ENCODE measurements at regions not wholly inside any gene's neighbourhood (a gene's known extent, or its start where the extent isn't known, plus 50 kb on each side); places are given as distances from the start of the nearest gene placed in this dataset.

GRCh38 chr5:113719549-113719948 lies 206.1 kb downstream of the YTHDC2 start:
- no peak overlapping the region for H3K4me2 ChIP-seq (ENCODE audit: low read length)
- H3K27ac ChIP-seq (ENCODE audit: low read depth, low read length): no peak overlapping the region
- H3K4me1 ChIP-seq (ENCODE audit: control insufficient read depth, low read length): no peaks in the 10 kb centered on the region
- H3K9me3 ChIP-seq (ENCODE audit: control insufficient read depth, insufficient read depth, low read length): no peaks in the 10 kb centered on the region
- no peaks in the 10 kb centered on the region for H4K20me1 ChIP-seq (ENCODE audit: control insufficient read depth, insufficient read depth, low read depth, low read length)
- no peaks in the 10 kb centered on the region for H3F3A ChIP-seq (ENCODE audit: control insufficient read depth, insufficient read depth)
- H3K36me3 ChIP-seq (ENCODE audit: control insufficient read depth, low read length): no peaks in the 10 kb centered on the region
- no peak overlapping the region for H3K4me3 ChIP-seq (ENCODE audit: low read length)
- H3K79me2 ChIP-seq (ENCODE audit: control insufficient read depth, low read length): no peaks in the 10 kb centered on the region
- no peaks in the 10 kb centered on the region for H3K27me3 ChIP-seq (ENCODE audit: control insufficient read depth, low read length)
- TF ChIP-seq EZH2phosphoT487 (IDR thresholded peaks at IDR 0.05; ENCODE audit: borderline replicate concordance, low read length): no peak
- TF ChIP-seq CTCF (IDR thresholded peaks at IDR 0.05; ENCODE audit: low read depth, low read length, poor library complexity, severe bottlenecking): no peak
- no peaks in the 10 kb centered on the region for H3K9me2 ChIP-seq (replicated peaks; ENCODE audit: control insufficient read depth, low read length)

DNA sequence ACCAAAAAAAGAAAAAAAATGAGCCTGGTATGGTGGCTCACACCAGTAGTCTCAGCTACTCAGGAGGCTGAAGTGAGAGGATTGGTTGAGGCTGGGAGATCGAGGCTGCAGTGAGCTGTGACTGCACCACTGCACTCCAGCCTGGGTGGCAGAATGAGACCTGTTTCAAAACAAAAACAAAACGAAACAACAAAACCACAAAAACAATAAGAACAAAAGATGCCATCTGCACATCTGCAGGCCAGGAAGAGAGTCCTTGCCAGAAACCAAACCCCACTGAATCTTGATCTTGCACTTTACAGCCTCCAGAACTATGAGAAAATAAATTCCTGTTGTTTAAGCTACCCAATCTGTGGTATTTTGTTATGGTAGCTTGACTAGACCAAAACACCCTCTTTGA lies 207.7 kb downstream of the YTHDC2 start:
- Histone ChIP-seq H3K36me3 (ENCODE audit: control insufficient read depth, low read length) (no peaks in the 10 kb centered on the region), H3F3A (ENCODE audit: control insufficient read depth, insufficient read depth) (no peaks in the 10 kb centered on the region), H3K9me3 (ENCODE audit: control insufficient read depth, insufficient read depth, low read length) (no peaks in the 10 kb centered on the region), H3K9me2 (replicated peaks; ENCODE audit: control insufficient read depth, low read length) (no peaks in the 10 kb centered on the region), H4K20me1 (ENCODE audit: control insufficient read depth, insufficient read depth, low read depth, low read length) (no peaks in the 10 kb centered on the region), H3K4me2 (ENCODE audit: low read length) (no peak overlapping the region), H3K4me3 (ENCODE audit: low read length) (no peak overlapping the region), H3K4me1 (ENCODE audit: control insufficient read depth, low read length) (no peaks in the 10 kb centered on the region), H3K27ac (ENCODE audit: low read depth, low read length) (no peak overlapping the region), H3K79me2 (ENCODE audit: control insufficient read depth, low read length) (no peaks in the 10 kb centered on the region), H3K27me3 (ENCODE audit: control insufficient read depth, low read length) (no peaks in the 10 kb centered on the region)
- no peak for TF ChIP-seq EZH2phosphoT487 (IDR thresholded peaks at IDR 0.05; ENCODE audit: borderline replicate concordance, low read length)
- no peak for TF ChIP-seq CTCF (IDR thresholded peaks at IDR 0.05; ENCODE audit: low read depth, low read length, poor library complexity, severe bottlenecking)

GRCh38 chr5:113723021-113723420 lies 209.5 kb downstream of the YTHDC2 start:
- H3F3A ChIP-seq (ENCODE audit: control insufficient read depth, insufficient read depth): no peaks in the 10 kb centered on the region
- no peaks in the 10 kb centered on the region for H3K27me3 ChIP-seq (ENCODE audit: control insufficient read depth, low read length)
- H3K9me2 ChIP-seq (replicated peaks; ENCODE audit: control insufficient read depth, low read length): no peaks in the 10 kb centered on the region
- no peak overlapping the region for H3K27ac ChIP-seq (ENCODE audit: low read depth, low read length)
- H3K36me3 ChIP-seq (ENCODE audit: control insufficient read depth, low read length): no peaks in the 10 kb centered on the region
- no peaks in the 10 kb centered on the region for H3K9me3 ChIP-seq (ENCODE audit: control insufficient read depth, insufficient read depth, low read length)
- no peaks in the 10 kb centered on the region for H3K79me2 ChIP-seq (ENCODE audit: control insufficient read depth, low read length)
- no peaks in the 10 kb centered on the region for H4K20me1 ChIP-seq (ENCODE audit: control insufficient read depth, insufficient read depth, low read depth, low read length)
- no peak for TF ChIP-seq CTCF (IDR thresholded peaks at IDR 0.05; ENCODE audit: low read depth, low read length, poor library complexity, severe bottlenecking)
- no peak for TF ChIP-seq EZH2phosphoT487 (IDR thresholded peaks at IDR 0.05; ENCODE audit: borderline replicate concordance, low read length)
- H3K4me2 ChIP-seq (ENCODE audit: low read length): no peak overlapping the region
- H3K4me1 ChIP-seq (ENCODE audit: control insufficient read depth, low read length): no peaks in the 10 kb centered on the region
- H3K4me3 ChIP-seq (ENCODE audit: low read length): no peak overlapping the region

- H3K4me3 ChIP-seq (ENCODE audit: low read length): no peak overlapping the region
- no peak overlapping the region for H3K27ac ChIP-seq (ENCODE audit: low read depth, low read length)
- no peaks in the 10 kb centered on the region for H3K36me3 ChIP-seq (ENCODE audit: control insufficient read depth, low read length)
- H3F3A ChIP-seq (ENCODE audit: control insufficient read depth, insufficient read depth): no peaks in the 10 kb centered on the region
- H3K27me3 ChIP-seq (ENCODE audit: control insufficient read depth, low read length): no peaks in the 10 kb centered on the region
- no peaks in the 10 kb centered on the region for H3K4me1 ChIP-seq (ENCODE audit: control insufficient read depth, low read length)
- no peaks in the 10 kb centered on the region for H3K9me2 ChIP-seq (replicated peaks; ENCODE audit: control insufficient read depth, low read length)
- no peaks in the 10 kb centered on the region for H4K20me1 ChIP-seq (ENCODE audit: control insufficient read depth, insufficient read depth, low read depth, low read length)
- H3K79me2 ChIP-seq (ENCODE audit: control insufficient read depth, low read length): no peaks in the 10 kb centered on the region
- no peak overlapping the region for H3K4me2 ChIP-seq (ENCODE audit: low read length)
- H3K9me3 ChIP-seq (ENCODE audit: control insufficient read depth, insufficient read depth, low read length): no peaks in the 10 kb centered on the region
- TF ChIP-seq CTCF (IDR thresholded peaks at IDR 0.05; ENCODE audit: low read depth, low read length, poor library complexity, severe bottlenecking) (no peak), EZH2phosphoT487 (IDR thresholded peaks at IDR 0.05; ENCODE audit: borderline replicate concordance, low read length) (no peak)
These were observed 222.3 kb downstream of the YTHDC2 start for GRCh38 chr5:113735751-113736150.
